Activated CD4-positive, alpha-beta T cell treated with anti-CD3 and anti-CD28 coated beads, Interleukin-2, amount 10 ng/mL, durations not matched to agents 24 days and 14 days (primary cell): ENCODE measurements at regions not wholly inside any gene's neighbourhood (a gene's known extent, or its start where the extent isn't known, plus 50 kb on each side); places are given as distances from the start of the nearest gene placed in this dataset.
"Not testable (repeated sequence)": the region's sequence is repeated elsewhere in the genome, so short reads cannot be mapped to it uniquely, and the experiment has no call there.

Source experiments
- DNase-seq: peaks from one replicate; pipeline ENCODE4 v3.0.0; 2022
- H3K27ac Mint-ChIP-seq: one replicate; pipeline ENCODE4 v1.8.0; 2022; ENCODE audit warnings: mild to moderate bottlenecking, mixed read lengths
- H3K27me3 Mint-ChIP-seq: one replicate; pipeline ENCODE4 v1.8.0; 2022; ENCODE audit warnings: mixed read lengths
- H3K36me3 Mint-ChIP-seq: one replicate; pipeline ENCODE4 v1.8.0; 2022; ENCODE audit warnings: low read depth, mild to moderate bottlenecking, mixed read lengths
- H3K4me1 Mint-ChIP-seq: one replicate; pipeline ENCODE4 v1.8.0; 2021; ENCODE audit warnings: mixed read lengths
- H3K4me3 Mint-ChIP-seq: one replicate; pipeline ENCODE4 v1.8.0; 2022; ENCODE audit warnings: mild to moderate bottlenecking, moderate library complexity, mixed read lengths
- H3K9me3 Mint-ChIP-seq: one replicate; pipeline ENCODE4 v1.8.0; 2021; ENCODE audit warnings: mixed read lengths
- intact Hi-C: fragments of 100-400 bp; cut with micrococcal nuclease; formaldehyde crosslinking; loops from one replicate; pipeline ENCODE4 v1.15.1; 2023

DNA sequence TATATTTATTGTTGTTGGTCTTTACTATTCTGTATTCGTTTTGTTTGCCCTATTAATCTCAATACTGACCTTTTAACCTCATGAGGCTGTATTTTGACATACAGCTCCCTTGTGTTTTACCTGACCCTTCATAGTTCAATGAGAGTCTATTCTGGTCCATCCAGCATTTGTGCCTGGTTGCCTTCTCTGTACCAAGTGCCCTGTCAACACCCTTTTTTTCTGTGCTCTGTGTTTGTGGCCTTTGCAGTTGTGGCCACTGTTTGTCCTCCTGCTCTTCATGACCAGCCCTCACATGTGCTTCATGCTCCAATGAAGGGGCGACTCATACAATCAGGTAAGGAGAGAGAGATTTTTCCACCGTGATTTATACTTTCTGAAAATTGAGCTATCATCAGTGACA lies 368.2 kb downstream of the IL20RB start:
- intact Hi-C loops, result no loop called here
- DNase-seq, result no peak
- no peak overlapping the region for H3K27ac Mint-ChIP-seq
- no peak overlapping the region for H3K4me3 Mint-ChIP-seq
- H3K9me3 Mint-ChIP-seq, result peaks cover 3% of the 10 kb centered on the region
- H3K27me3 Mint-ChIP-seq, result no peaks in the 10 kb centered on the region
- H3K4me1 Mint-ChIP-seq, result no peaks in the 10 kb centered on the region
- no peaks in the 10 kb centered on the region for H3K36me3 Mint-ChIP-seq

DNA sequence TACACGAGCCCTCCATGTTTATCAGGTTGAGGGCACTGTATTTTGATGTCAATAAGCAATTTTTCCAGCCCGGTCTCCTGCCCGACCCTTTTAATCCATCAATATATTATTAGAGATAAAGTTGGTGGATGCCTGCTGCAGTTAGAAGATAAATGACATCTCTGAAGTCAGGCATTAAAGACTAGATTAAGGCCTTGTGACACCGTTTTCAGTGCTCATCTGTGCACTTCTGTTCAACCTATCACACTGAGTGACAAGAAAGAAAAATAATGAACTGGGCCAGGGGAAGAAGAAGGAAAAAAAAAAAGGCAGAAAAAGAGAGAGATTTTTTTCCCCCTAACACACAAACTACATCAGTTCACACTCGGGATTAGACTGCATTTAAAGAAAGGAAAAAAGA lies 371.8 kb downstream of the IL20RB start:
- Mint-ChIP-seq H3K27me3 (no peaks in the 10 kb centered on the region), H3K27ac (no peak overlapping the region), H3K36me3 (no peaks in the 10 kb centered on the region), H3K9me3 (peaks cover 3% of the 10 kb centered on the region), H3K4me3 (no peak overlapping the region), H3K4me1 (no peaks in the 10 kb centered on the region)
- intact Hi-C loops, result no loop called here
- no peak for DNase-seq

DNA sequence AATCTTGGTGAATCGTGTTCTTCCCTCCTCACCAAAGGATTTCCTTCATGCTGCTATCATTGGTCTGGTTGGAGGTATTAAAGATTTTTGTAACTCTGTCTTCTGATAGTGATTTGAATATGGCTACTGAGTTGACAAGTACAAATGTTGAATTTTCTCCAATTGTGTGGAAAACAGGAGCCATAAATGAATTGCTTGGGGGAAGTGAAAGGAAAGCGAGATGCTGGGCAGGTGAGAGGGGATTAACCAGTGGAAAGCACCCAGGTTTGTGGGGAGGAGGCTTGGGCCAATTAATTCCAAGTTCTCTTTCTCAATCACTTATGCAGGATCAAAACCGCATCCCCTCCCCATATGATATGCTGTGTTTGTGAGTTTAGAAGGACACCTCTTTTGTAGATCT lies 372.5 kb downstream of the IL20RB start:
- no peaks in the 10 kb centered on the region for H3K36me3 Mint-ChIP-seq
- intact Hi-C loops, result no loop called here
- no peaks in the 10 kb centered on the region for H3K9me3 Mint-ChIP-seq

DNA sequence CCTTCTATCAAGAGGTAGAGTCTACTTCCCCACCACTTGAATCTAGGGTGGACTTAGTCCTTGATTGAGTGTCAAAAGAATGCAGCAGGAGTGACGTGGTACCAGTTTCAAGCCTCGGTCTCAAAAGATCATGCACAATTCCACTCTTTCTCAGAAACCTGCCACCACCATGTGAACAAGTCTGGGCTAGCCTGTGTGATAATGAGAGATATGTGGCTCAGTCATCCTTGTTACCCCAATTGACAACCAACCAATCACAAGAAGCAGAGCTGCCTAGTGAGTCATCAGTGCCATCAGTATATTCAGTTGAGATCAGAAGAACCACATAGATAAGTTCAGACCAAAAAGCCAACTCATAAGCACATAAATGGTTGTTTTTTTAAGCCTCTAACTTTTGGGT lies 374.5 kb downstream of the IL20RB start:
- no peak overlapping the region for H3K27ac Mint-ChIP-seq

More for the DNA sequence above, 372.5 kb downstream of the IL20RB start:
- H3K27ac Mint-ChIP-seq, result no peak overlapping the region
- no peak overlapping the region for H3K4me3 Mint-ChIP-seq
- H3K4me1 Mint-ChIP-seq, result no peaks in the 10 kb centered on the region
- no peaks in the 10 kb centered on the region for H3K27me3 Mint-ChIP-seq
- no peak for DNase-seq

DNA sequence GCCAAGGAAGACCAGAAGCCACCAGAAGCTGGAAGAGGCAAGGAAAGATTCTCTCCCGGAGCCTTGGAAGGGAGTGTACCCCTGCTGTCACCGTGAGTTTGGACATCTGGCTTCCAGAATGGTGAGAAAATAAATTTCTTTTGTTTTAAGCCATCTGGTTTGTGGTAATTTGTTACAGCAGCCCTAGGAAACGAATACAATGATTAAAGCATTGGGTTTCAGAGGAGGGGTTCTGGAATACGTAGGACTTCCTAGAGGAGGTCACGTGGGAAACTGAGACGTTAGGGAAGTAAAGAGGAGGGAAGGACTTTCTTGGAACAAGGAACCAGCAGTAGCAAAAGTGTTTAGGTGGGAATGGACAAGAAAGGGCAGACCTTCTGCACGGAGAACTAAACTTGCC lies 377.7 kb downstream of the IL20RB start:
- Mint-ChIP-seq H3K36me3 (no peaks in the 10 kb centered on the region), H3K4me3 (no peak overlapping the region), H3K9me3 (peaks cover 12% of the 10 kb centered on the region), H3K27me3 (no peaks in the 10 kb centered on the region), H3K27ac (no peak overlapping the region), H3K4me1 (no peaks in the 10 kb centered on the region)
- intact Hi-C loops, result no loop called here
- no peak for DNase-seq

More for the DNA sequence above, 374.5 kb downstream of the IL20RB start:
- no peaks in the 10 kb centered on the region for H3K9me3 Mint-ChIP-seq
- H3K27me3 Mint-ChIP-seq, result no peaks in the 10 kb centered on the region
- H3K4me1 Mint-ChIP-seq, result no peaks in the 10 kb centered on the region
- no peaks in the 10 kb centered on the region for H3K36me3 Mint-ChIP-seq
- H3K4me3 Mint-ChIP-seq, result no peak overlapping the region
- intact Hi-C loops, result no loop called here
- no peak for DNase-seq

DNA sequence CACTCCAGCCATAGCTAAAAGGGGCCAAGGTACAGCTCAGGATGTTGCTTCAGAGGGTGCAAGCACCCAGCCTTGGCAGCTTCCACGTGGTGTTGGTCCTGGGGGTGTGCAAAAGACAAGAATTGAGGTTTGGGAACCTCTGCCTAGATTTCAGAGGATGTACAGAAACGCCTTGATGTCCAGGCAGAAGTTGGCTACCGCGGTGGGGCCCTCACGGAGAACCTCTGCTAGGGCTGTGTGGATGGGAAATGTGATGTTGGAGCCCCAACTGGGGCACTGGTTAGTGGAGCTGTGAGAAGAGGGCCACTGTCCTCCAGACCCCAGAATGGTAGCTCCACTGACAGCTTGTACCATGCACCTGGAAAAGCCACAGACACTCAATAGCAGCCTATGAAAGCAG lies 380.6 kb downstream of the IL20RB start:
- H3K27me3 Mint-ChIP-seq, DNase-seq, H3K27ac Mint-ChIP-seq, H3K36me3 Mint-ChIP-seq, H3K4me3 Mint-ChIP-seq, intact Hi-C loops, H3K4me1 Mint-ChIP-seq: not testable (repeated sequence)
- H3K9me3 Mint-ChIP-seq, result peaks cover 13% of the 10 kb centered on the region

DNA sequence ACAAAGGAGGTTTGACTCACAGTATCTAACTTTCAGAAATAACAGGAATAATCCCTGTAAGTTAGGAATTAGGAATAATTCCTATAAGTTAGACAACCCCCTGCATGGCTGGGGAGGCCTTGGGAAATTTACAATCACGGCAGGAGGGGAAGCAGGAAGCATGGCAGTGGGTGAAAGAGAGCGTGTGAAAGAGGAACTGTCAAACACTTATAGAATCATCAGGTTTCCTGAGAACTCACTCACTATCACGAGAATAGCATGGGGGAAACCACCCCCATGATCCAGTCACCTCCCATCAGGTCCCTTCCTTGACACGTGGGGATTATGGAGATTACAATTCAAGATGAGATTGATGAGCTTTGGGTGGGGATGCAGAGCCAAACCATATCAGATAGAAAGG lies 385.5 kb downstream of the IL20RB start:
- peaks cover 8% of the 10 kb centered on the region for H3K9me3 Mint-ChIP-seq
- DNase-seq, result no peak
- intact Hi-C loops, result no loop called here
- H3K4me3 Mint-ChIP-seq, result no peak overlapping the region
- no peak overlapping the region for H3K27ac Mint-ChIP-seq
- no peaks in the 10 kb centered on the region for H3K27me3 Mint-ChIP-seq
- no peaks in the 10 kb centered on the region for H3K36me3 Mint-ChIP-seq
- H3K4me1 Mint-ChIP-seq, result no peaks in the 10 kb centered on the region

DNA sequence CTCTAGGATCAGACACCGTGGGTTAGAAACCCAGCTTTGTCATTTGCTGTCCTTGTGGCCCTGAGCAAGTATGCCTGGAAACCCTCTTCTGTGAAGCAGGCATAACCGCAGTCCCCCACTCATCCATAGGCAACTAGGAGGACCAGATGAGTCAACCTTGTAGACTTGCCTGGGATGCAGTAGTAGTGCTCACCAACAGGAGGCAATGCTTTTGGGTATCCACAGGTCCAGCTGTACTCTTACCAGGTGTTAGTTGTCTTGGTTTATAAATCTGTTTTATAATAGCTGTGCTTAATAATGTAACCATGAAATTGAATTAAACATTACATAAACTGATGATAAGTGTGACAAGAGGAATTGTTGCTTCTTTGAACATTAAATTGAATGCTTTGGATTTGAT lies 389.3 kb downstream of the IL20RB start:
- DNase-seq, result no peak
- H3K4me3 Mint-ChIP-seq, result no peak overlapping the region
- intact Hi-C loops, result no loop called here

DNA sequence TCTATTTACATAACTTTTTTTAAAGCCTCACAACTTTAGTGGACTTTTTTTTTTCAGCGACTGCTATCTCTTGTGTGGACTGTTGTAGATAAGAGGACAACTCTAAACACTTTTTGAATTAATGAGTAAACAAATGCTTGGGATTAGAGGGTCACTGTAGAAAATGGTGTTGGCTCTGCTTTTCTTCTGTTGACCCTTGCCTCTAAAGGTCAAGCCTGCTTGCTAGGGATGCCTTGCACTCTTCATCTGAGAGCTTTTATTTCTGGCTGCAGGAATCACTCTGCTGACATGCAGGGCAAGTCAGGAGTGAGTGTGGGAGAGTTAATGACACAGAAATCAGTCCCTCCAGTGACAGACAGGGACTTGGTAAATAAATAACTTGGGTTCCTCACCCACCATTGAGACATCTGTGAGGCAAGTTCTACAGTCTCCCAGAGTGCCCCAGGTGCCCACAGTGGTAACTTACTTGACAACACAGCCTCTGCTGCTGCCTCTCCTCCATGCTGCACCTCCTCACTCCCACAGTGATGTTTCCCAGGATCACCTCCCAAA lies 390.1 kb downstream of the IL20RB start:
- Mint-ChIP-seq H3K27ac (no peak overlapping the region), H3K4me3 (no peak overlapping the region)
- intact Hi-C loops, result no loop called here

More for the DNA sequence above, 389.3 kb downstream of the IL20RB start:
- Mint-ChIP-seq H3K27me3 (no peaks in the 10 kb centered on the region), H3K9me3 (no peaks in the 10 kb centered on the region), H3K27ac (no peak overlapping the region), H3K36me3 (no peaks in the 10 kb centered on the region), H3K4me1 (no peaks in the 10 kb centered on the region)

DNA sequence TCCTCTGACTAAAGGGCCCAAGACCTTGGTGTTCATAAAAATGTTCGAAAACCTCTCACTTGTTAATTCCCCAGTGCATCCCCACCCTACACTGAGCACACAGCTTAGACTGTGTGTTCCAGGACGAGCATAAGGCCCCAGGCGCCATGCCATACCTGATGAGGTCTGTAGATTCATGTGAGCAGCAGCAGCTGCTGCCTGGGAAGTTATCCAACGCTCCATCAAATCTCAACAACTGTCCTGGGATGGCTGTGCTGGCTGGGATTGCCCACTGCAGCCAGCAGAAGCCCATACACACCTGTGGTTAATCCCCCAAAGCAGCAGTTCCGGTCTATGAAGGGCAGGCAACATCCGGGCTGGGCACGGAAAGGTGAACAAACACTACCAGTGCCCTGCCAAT lies 391.2 kb downstream of the IL20RB start:
- H3K9me3 Mint-ChIP-seq, result no peaks in the 10 kb centered on the region
- intact Hi-C loops, result no loop called here
- no peak overlapping the region for H3K4me3 Mint-ChIP-seq
- H3K27ac Mint-ChIP-seq, result no peak overlapping the region
- no peak for DNase-seq
- no peaks in the 10 kb centered on the region for H3K4me1 Mint-ChIP-seq
- H3K27me3 Mint-ChIP-seq, result no peaks in the 10 kb centered on the region
- no peaks in the 10 kb centered on the region for H3K36me3 Mint-ChIP-seq

More for the DNA sequence above, 390.1 kb downstream of the IL20RB start:
- H3K9me3 Mint-ChIP-seq, result no peaks in the 10 kb centered on the region
- no peaks in the 10 kb centered on the region for H3K4me1 Mint-ChIP-seq
- no peaks in the 10 kb centered on the region for H3K36me3 Mint-ChIP-seq
- DNase-seq, result no peak
- H3K27me3 Mint-ChIP-seq, result no peaks in the 10 kb centered on the region

DNA sequence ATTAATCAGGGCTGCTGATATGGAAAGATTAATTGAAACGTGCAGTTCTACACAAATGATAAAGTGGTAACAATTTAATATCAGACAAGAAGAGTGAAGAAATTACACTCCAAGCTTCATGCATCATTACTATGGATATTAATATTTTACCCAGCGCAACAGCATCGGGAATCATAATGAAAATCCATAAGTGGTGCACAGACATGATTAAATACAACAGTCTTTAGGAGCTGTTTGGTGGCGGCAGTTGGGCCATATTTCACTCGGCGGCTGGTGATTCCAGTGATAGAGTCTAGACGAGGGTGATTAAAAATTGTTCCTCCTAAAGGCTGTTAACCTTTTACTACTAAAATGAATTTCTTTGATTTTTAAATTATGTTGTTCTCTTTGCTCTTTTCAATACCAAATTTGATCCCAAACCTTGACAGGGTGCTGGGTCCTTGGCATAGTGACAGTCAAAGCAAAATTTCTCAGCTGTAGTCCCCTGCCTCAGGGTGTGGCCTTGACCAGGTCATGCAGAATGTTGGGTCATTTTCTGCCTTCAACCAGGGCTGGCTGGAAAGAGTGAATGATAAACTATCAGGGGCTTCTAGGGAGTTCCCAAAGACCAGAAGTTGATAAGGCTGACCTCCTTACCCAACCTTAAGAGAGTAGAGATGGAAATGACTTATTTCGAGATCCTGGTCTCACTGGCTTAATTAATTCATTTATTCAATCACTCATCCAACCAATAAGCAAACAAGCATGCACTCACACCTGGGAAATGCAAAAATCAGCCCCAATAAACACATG lies 392.0 kb downstream of the IL20RB start:
- no peaks in the 10 kb centered on the region for H3K36me3 Mint-ChIP-seq
- intact Hi-C loops, result no loop called here
- H3K27me3 Mint-ChIP-seq, result no peaks in the 10 kb centered on the region
- H3K27ac Mint-ChIP-seq, result no peak overlapping the region
- no peaks in the 10 kb centered on the region for H3K9me3 Mint-ChIP-seq
- no peak for DNase-seq
- H3K4me3 Mint-ChIP-seq, result no peak overlapping the region
- no peaks in the 10 kb centered on the region for H3K4me1 Mint-ChIP-seq

DNA sequence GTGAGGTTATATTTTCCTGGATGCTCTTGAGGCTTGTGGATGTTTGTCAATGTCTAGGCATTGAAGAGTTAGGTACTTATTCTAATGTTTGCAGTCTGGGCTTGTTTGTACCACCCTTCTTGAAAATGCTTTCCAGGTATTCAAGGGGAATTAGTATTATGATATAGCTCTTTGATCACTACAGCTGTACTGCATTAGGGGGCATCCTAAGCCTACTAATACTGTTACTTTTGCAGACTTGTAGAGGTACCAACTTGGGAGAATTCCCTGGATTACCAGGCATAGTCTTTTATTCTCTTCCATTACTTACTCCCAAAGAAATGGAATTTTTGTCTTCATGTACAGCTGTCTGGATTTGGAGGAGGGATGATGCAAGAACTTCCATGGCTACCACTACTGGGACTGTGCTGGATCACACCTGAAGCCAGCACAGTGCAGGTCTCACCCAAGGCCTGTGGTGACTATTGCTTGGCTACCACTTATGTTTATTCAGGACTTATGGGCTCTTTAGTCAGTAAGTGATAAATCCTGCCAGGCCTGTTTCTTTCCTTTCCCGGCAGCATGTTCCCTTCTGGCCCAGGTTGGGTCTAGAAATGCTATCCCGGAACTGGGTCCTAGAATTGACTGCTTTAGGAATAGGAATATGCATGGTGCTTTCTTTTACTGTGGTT lies 402.9 kb downstream of the IL20RB start:
- H3K4me1 Mint-ChIP-seq, result no peaks in the 10 kb centered on the region
- intact Hi-C loops, result no loop called here
- H3K9me3 Mint-ChIP-seq, result peaks cover 11% of the 10 kb centered on the region
- no peak overlapping the region for H3K27ac Mint-ChIP-seq
- H3K36me3 Mint-ChIP-seq, result no peaks in the 10 kb centered on the region
- no peak for DNase-seq
- no peaks in the 10 kb centered on the region for H3K27me3 Mint-ChIP-seq
- no peak overlapping the region for H3K4me3 Mint-ChIP-seq

DNA sequence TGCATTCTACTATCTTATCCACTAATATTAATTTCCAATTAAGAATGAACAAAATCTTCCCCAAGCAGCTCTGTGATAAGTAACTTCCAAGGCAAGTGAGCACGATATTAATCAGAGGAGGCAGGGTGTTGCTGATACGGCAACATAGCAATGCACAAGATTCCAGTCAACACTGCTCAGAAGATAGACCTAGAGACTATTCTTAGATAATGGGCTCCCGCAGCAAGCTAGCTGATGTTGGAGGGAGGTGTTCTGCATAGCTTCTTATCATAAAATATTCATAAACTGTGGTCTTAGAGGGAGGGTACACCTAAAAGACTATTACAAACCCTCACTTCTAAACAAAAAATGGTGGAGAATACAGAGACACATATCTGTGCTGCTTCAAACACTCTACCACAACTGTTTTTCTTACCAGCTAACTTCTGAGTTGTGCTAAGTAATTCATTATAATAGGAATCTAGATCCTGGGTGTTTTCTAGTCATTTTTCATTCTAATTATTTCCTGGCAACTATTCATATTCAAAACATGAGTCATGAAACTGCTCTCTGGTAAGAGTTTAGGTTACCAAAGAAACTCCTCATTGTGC lies 382.0 kb upstream of the SOX14 start:
- Mint-ChIP-seq H3K27me3 (no peaks in the 10 kb centered on the region), H3K36me3 (no peaks in the 10 kb centered on the region), H3K4me3 (no peak overlapping the region), H3K27ac (no peak overlapping the region), H3K9me3 (no peaks in the 10 kb centered on the region), H3K4me1 (no peaks in the 10 kb centered on the region)
- intact Hi-C loops, result no loop called here
- DNase-seq, result no peak

DNA sequence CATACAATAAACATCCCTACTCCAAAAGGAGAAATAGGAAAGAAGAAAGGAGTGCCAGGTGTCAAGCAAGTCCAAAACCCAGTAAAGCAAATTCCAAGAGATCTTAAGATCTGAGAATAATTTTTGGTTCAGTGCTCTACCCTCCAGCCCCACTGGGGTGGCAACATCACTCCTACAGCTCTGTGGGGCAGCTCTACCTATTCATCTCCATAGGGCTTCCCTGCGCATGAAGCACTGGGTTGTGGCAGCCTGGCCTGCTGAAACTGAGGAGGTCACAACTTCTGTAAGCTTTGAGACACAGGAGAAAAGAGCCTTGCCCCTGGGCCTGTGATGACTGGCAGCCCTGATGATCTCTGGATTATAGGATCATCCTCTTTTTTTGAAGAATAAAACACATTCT lies 378.2 kb upstream of the SOX14 start:
- Mint-ChIP-seq H3K4me3 (no peak overlapping the region), H3K9me3 (no peaks in the 10 kb centered on the region), H3K36me3 (no peaks in the 10 kb centered on the region), H3K27ac (no peak overlapping the region), H3K4me1 (no peaks in the 10 kb centered on the region), H3K27me3 (no peaks in the 10 kb centered on the region)
- intact Hi-C loops, result no loop called here
- DNase-seq, result no peak
